GM19455 (cell line): ENCODE measurements at regions not wholly inside any gene's neighbourhood (a gene's known extent, or its start where the extent isn't known, plus 50 kb on each side); places are given as distances from the start of the nearest gene placed in this dataset.

Experiments used
- ATAC-seq: cut with Tn5 transposase; IDR thresholded peaks from one replicate; pipeline ENCODE4 v1.9.1; 2021; ENCODE audit not compliant: unreplicated experiment

DNA sequence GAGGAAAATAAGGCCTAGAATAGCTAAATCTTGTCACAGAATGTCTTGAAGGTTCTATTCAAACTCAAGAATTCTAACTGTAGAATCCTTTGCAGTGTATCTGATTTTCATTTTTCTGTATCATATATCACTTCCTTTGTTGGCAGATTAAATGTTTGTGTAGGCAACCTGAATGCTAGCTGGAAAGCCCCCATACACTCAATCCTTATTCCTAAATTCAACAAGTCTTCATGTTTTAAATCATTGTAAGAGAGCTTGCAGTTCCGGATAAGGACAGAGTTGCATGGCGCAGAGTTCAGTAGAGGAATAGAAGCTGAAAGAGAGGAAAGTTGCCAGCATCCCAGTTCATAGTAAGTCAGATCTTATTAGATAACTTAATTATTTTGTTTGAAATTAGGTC, 242.0 kb upstream of the SEMA6D start:
- ATAC-seq = no peak

DNA sequence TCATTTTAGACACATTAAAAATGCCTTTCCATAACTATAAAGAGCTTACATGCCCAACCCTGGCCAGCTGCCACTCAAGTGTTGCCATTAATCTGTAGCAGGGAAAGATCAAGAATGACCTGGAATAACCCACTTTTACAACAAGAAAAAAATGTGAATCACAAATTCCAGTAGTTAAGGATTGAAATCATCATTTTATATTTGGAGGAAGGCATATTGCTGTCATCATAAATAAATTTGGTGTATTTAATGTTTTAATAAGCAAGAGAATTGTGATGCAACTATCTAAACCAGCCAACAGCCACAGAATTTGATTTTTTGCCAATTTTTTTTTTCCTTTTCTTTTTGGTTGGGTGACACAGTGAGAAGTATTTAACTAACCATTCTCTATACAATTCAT, 240.0 kb upstream of the SEMA6D start:
- no peak for ATAC-seq

DNA sequence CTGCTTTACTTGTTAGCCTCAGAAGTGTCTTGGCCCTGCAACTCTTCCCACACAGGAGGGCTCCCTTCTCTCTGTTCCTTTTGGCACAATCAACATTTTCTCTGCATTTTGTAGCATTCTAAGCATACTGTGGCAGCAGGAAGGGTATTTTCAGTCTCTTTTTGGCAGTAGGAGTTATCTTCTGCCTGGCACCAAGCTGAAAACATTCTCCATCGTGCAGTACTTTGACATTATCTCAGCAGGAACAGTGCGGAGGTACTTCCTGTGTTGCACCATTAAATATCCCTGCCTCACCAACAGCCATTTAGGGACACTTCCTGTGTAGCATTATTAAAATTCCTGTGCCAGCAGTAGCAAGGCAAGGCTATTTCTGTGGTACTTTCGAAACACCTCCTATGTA, 233.2 kb upstream of the SEMA6D start:
- ATAC-seq = no peak

DNA sequence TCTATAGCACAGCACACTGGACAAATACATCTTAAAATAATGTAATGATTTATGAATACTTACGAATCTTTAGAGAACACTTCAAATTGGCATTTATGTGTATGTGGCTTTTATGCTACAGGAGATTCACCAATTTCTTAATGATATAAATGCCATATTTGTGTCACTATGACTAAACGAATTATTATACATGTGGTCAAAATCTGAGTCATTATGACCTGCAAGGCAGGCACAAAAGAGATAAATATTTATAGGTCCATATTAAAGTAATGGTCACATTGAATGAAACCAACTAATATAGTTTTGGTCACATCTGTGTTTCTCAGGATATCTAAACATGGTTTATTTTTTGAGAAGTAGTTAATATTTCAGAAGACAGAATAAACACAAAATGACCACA, 232.3 kb upstream of the SEMA6D start:
- ATAC-seq = no peak

DNA sequence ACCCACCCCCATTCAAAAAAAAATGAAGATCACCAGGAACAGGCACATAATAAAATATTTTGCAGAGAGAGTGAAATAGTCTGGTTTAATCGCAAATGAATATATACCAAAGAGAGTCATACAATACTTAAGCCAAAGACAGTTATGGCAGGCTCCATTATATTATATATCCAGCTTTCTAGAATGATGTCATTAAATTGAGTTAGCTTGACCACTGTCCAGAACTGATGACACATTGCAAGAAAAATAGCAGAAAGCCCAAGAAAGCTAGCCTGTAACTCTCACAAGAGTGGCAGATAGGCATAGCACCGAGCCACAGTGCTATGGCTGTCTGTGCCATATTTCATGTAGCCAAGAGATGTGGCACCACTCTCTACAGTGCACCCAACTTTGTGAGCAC, 231.9 kb upstream of the SEMA6D start:
- no peak for ATAC-seq

DNA sequence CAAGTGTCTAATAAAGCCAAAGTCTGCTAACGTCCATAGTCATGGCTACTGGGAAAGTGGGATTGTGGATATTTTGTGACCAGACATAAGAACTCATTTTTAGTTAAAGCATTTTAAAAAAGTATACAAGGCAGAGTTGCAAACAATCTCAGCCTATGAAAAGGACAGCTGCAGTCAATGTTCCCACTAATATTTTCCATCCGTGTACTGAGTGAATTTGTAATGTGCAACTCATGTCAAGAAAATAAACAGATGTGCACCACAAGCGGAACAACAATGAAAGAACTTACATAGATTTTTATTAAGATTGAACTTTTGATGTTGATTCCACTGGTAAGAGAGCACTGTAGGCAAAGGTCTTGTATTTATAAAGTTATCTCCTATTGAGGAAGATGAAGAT, 231.3 kb upstream of the SEMA6D start:
- ATAC-seq = no peak

DNA sequence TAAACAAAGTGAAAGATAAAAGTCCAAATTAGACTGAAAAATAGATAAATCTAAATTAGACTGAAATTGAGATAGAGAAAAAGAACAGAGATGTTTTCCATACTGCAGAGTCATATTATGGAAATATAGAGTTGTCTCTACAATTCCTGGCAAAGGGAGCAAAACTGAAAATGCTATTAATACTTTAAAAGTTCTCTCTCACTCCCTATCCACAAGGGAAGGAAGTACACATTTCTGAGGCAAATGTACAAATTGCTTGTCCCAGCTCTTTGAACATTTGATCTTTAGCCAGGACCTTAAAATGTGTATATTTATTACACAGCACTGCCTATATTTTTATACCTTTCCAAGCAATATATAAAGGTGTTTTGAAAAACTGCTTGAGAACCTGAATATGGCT, 225.1 kb upstream of the SEMA6D start:
- no peak for ATAC-seq

DNA sequence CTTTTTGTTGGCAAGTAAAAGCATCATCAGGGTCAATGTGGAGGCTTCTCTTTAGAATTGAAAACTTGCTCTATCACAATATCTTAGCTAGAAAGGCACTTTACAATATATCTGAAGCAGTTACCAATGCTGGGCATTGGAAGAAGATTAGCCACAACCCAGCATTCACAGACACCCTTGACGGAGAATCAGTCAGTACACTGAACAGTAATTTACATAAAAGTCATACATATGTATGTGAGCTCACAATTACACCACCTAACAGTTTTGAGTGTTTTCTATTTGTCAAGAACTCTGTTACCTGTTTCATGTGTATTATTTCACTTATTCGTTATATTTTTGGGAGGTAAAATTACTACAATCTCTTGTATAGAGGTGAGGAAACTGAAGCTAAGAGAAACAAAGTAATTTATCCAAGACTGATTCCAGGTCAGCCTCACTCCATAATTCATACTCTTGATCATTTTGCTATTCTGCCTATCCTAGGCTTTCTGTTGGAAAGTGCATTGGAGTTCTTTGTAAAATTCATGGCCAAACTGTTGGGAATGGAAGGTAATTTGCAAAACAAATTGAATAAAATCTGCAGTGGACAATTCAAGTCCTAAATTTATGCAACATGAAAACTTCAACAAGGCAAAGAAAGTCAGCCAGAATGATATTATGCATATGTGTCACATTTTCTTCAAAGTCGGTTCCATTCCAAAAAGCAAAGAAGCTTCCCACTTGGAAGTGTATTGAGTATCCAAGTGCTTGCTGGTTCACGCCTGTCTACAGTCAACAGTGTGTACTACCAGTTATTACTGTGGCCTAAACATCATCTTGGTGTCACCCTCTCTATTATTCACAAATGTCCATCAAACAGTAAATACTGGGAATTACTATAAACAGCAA, 223.7 kb upstream of the SEMA6D start:
- ATAC-seq = no peak

DNA sequence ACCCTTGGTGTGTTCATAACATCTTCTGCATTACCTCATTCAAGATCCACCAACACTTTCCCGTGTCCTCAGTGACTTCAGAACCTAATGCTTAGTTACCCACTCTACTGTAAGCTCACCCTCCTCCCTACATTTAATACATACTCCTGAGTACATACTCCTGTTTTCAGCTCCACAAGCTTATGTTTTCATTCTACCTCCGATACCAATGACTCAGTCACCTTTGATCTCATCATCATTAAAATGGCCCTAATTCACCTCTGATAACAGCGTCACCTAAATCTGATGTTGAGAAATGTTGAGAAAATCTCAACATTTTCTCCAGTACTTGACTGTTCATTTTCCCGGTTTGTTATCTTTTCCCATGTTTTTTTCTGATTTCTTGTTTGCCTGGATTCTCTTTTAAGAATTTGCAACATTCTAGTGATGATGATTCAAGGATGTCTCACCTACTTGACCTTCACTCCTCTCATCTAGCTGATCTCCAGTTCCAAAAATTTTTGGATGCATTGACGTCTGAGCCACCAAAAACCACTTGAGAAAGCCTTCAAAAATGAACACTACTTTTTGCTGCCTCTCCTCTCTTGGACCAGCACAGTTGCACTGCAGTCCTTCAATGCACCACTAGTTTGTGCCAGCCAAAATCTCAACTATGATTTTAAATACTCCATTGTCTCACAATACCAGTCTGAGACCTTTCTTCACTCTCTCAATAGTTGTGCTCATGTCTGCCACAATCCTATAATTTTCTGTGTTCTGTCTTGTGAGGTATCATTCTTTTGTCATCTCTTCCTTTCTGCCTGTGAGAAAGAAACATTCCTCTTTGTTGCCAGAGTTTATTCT, 220.7 kb upstream of the SEMA6D start:
- no peak for ATAC-seq

DNA sequence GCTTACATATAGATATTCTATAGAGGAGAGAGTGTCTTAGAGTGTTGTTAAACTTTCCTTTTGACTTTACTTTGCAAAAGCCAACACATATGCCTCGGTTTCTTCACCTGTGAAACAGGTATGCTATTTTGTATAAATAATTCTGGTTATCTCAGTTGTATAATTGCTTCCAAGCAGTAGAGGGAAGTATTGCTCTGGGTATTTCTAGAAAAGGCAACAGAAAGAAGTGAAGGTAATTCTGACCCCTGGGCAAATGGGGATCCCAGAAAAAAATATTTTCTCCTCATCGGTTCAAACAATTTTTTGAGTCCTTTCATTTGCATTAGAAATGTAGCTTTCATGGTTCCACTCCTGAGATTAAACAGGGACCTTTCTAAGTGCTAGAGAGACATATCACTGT, 216.5 kb upstream of the SEMA6D start:
- ATAC-seq = no peak

DNA sequence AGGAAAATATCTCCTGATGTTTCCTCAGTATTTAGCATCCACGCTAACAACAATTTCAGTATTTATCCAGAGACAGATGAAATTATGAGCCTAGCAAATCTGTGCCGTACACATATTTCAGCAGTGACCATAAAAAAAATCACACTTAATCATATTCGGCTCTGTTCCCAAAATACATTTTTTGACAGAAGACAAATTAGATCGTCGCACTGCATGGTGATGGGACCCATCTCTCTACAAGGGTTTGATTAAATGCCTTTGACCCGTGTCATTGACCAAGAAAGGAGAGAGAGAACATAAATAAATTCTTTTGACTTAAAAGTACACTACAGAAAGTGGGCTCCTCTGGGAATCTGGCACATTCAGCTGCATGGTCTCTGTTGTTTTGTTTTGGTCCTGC, 215.3 kb upstream of the SEMA6D start:
- no peak for ATAC-seq

DNA sequence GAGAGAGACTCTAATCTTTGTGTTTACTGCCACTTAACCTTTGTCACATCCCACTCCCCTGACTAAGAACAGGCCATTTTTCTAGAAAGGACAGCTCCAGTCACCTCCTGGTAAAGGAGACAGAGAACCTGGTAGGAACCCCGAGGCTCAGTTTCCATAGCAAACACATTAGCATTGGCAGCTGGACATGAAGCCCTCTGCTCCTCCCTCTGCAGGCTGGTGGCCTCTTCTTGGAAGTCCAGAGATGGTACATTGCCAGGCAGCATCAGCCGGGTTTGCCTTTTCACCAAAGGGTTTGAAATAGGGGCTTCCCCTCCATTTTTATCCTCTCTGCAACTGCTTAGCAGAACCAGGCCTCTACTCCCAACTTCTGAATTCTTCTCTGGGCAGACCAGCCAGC, 213.4 kb upstream of the SEMA6D start:
- no peak for ATAC-seq

DNA sequence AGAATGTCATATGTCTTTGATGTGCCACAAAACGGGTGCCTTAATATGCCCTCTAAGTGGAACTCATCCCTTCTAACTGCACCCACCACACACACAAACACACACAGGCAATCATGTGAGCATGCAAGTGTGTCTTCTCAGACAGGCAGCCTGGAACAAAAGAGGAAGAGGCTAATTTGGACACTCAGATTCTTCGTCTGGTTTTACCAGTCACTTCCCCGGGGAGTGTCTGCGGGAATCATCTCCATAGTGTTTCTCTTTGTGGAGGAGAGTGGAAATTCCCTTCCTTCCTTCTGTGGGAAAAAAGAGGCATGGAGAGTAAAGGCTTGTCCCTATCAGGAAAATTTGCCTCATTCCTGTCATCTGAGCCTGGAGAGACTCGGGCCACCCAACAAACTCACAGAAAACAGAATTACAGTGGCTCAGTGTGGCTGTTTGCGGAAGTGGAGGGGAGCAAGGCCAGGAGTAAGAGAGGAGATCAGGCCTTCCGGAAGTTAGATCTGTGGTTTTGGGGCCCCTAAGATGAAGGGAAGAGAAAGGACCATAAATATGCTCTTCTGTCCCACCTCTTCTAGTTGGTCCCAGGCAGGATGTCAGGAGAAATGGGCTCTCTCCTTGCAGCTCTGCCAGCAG, 212.6 kb upstream of the SEMA6D start:
- no peak for ATAC-seq

DNA sequence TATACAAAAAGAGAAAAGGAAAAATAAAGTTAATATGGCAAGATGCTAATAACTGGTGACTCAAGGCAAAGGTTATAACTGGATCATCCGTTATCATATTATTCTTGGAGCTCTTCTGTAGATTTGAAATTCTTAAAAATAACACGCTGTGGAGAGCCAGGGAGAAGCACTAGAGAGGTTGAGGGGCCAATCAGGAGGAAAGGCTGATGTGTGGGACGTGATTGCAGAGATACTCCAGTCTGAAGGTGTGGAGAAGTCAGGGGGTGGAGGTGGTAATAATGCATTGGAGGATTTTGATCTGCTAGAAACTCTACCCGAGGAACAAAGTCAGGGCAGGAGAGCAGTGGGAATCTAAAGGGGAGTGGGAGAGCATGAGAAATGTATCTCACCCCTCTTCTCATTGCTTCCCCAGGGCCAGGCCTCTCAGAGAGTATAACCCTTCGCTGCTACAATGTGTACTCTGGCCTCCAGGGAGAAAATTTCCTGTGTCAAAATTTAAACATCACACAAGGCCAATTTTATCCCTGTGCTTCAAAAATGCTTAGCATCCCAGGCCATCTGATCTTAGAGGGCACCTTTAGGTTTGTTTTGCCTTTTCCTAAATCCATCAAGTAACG, 211.5 kb upstream of the SEMA6D start:
- no peak for ATAC-seq

DNA sequence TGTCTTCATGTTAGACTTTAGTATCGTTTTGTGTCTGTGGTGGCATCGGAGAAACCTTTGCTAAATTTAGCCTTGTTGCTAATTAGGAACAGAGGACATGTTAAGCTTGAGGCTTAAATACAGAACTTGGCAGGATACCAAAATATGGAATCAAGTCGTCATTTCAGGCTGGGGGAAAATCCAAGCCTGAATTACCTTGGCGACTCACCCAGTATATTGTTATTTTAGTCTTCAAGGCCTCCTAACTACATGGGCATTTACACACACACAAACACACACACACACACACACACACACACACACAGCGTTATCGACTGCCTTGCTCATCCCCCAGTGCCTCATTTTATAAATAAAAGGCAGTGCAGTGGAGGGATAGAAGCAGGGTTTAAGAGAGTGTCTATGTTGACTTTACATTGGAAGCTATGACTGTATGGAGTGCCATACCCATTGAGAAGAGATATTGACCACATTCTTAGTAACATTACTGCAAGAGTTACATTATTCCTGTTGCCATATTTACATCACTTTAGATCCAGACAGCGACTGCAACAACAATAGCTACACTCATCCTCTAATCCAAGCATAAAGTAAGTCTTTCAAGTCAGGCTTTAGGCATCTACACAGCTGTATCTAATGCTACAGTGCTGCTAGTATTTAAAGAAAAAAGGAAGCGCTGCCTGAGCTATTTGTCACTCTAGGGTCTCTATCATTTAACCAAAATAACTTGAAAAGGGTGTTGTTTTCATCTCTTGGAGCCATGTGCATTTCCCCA, 210.8 kb upstream of the SEMA6D start:
- no peak for ATAC-seq

DNA sequence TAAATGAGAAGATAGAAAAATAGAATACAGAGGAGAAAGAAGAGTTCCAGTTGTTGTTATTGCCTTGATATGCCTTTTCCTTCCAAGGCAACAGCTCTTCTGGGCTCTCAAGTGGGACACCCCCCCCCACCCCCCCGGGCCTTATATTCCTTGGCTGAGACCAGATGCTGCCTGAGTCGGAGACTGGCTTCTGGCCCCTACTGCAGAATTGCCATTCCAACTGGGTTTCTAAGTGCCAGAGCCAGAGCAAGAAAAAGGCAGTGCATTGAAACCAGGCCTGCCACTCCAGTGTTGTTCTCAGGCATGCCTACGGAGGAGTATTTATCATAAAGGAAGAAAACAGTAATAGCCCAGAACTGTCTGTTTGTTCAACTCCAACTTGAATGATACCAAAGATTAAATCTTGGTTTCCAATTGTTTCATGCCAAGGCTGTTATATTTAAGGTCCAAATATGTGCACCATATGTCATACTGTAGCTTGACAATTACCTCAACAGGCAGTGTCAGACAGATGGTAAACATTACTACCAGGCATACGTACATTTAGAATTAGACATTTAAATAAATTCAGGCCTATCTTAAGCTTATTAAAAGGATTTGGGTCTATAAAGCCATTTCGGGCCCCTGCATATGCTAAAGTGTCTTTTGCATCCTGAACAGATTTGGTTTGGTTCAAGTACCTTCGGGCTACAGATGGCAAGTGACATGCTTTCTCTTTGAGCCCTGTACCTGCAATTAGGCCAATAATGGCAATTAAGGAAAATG, 209.9 kb upstream of the SEMA6D start:
- no peak for ATAC-seq

DNA sequence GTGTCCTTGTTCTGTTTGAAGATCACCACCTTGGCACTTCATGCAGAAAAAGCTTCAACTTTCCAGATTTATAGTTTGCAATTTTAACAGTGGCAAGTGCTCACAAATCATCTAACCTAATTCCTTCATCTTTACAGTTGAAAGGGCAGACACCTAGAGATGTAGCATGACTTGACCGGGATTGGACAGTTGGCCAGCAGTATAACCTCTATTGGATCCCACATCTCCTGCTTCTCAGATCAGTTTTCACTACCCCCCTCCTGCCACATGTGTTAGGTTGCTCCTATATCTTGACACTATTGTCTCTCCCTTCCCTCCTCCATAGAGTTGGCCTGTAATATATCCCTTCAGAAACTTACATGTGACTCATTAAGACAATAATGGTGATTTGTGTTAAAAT, 206.0 kb upstream of the SEMA6D start:
- ATAC-seq = no peak

DNA sequence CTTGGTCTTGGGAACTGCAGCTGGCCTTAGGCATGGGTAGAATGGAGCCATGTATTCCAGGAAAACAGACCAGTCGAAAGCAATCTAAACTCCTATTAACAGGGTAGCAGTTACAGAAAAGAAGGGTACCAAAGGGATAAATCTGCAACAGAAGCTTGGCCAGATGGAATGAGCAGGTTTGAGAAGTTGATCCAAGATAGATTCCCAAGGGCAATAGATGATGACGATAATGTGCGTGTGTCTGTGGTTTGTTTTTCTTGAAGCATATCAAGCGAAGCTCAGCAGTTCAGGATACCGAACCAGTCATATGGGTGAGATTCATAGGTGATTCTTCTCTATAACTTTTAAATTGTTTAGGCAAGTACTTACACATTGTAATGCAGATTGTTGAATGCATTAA, 203.8 kb upstream of the SEMA6D start:
- ATAC-seq = no peak

DNA sequence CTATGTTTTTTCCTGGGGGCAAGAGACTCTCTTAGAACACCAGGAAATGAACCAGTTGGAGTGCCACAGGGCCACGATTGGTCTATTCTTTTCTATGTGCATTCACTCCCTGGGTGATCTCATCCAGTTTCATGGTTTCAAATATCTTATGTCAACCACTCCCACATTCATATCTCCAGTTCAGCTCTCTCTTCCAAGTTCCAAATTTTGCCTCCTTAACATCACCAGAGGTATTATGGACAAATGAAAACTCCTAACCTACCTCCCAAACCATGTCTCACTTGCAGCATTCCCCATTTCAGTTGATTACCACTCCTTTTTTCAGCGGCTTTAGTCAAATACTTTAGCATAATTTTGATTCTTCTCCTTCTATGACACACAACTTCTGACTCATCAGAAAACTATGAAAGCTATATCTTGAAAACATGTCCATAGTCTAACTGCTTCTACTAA, 203.1 kb upstream of the SEMA6D start:
- no peak for ATAC-seq

DNA sequence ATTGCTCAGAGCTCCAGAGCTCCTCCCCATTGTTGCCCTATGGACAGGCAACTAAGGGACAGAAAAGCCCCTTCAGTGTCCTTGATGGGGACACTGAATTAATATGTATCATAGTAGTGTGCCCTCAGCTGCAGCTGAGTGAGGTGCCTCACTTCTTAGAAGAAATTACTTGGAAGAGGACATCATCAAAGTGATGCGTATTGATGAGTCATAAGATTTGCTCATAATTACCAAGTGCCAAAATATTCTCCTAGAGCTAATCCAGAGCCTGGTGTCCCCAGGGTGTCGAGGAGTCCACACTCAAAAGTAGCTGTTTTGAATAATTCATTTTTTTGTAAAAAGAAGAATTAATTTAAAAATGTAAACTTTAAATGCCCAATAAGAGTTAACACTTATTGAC, 200.7 kb upstream of the SEMA6D start:
- ATAC-seq = no peak
